IMR-90 (cell line): ENCODE measurements at regions not wholly inside any gene's neighbourhood (a gene's known extent, or its start where the extent isn't known, plus 50 kb on each side); places are given as distances from the start of the nearest gene placed in this dataset.

ENCODE experiments used
- ATAC-seq: fragments of 200-7000 bp; cut with Tn5 transposase; 2 replicates; pipeline ENCODE4 v1.9.1; 2020; ENCODE audit warnings: low read depth, mild to moderate bottlenecking, moderate library complexity
- BruUV-seq: library from RNA; stranded (reverse); fragments of 400-500 nt; replicated peaks from 2 replicates; lab custom pipeline; 2021; lab: Mats Ljungman, UMichigan
- CTCF ChIA-PET: fragments of 300-600 bp; formaldehyde crosslinking; extraction: SDS; loops from one replicate; lab custom pipeline; 2021; ENCODE audit warnings: antibody characterized with exemption; lab: Yijun Ruan, JAX
- POLR2A ChIA-PET: fragments of 300-600 bp; sonication (Branson Sonifier 250); formaldehyde crosslinking; loops from one replicate; lab custom pipeline; 2022; ENCODE audit warnings: antibody characterized with exemption; ENCODE audit not compliant: unreplicated experiment; lab: Charles Lee
- DNase-seq: peaks from one replicate; pipeline ENCODE4 v3.0.0; 2013
- H2AFZ ChIP-seq: replicated peaks from 2 replicates; pipeline ENCODE3; 2013; ENCODE audit warnings: low read length, mild to moderate bottlenecking; ENCODE audit not compliant: poor library complexity
- H2AK5ac ChIP-seq: 2 replicates; pipeline ENCODE4 v1.6.1; 2013; ENCODE audit warnings: low read depth, low read length, inconsistent platforms
- H2AK9ac ChIP-seq: replicated peaks from 2 replicates; pipeline ENCODE3; 2013; ENCODE audit warnings: mild to moderate bottlenecking, low read depth, low read length, moderate library complexity; ENCODE audit not compliant: poor library complexity
- H2BK120ac ChIP-seq: 2 replicates; pipeline ENCODE4 v1.6.1; 2013; ENCODE audit warnings: low read depth, low read length, inconsistent platforms
- H2BK15ac ChIP-seq: 3 replicates; pipeline ENCODE4 v1.6.1; 2013; ENCODE audit warnings: low read depth, low read length, inconsistent platforms
- H2BK20ac ChIP-seq: 2 replicates; pipeline ENCODE4 v1.6.1; 2013; ENCODE audit warnings: low read depth, mild to moderate bottlenecking, inconsistent platforms, low read length, moderate library complexity
- H2BK5ac ChIP-seq: 2 replicates; pipeline ENCODE4 v1.6.1; 2013; ENCODE audit warnings: mild to moderate bottlenecking, low read depth, low read length, inconsistent platforms; ENCODE audit not compliant: poor library complexity, severe bottlenecking
- H3K14ac ChIP-seq: replicated peaks from 2 replicates; pipeline ENCODE4 v1.6.1; 2013; ENCODE audit warnings: low read depth, low read length, inconsistent platforms
- H3K18ac ChIP-seq: 2 replicates; pipeline ENCODE4 v1.6.1; 2013; ENCODE audit warnings: low read depth, low read length, control low read depth
- H3K23ac ChIP-seq: 2 replicates; pipeline ENCODE4 v1.6.1; 2013; ENCODE audit warnings: low read depth, low read length, inconsistent platforms
- H3K27ac ChIP-seq: 2 replicates; pipeline ENCODE4 v1.5.1; 2013; ENCODE audit warnings: mild to moderate bottlenecking, control low read depth, low read length; ENCODE audit not compliant: insufficient read depth
- H3K27me3 ChIP-seq: 2 replicates; pipeline ENCODE4 v1.6.1; 2013; ENCODE audit warnings: low read length; ENCODE audit not compliant: control insufficient read depth, insufficient read depth
- H3K36me3 ChIP-seq: 2 replicates; pipeline ENCODE4 v1.6.1; 2013; ENCODE audit warnings: low read length, mixed read lengths; ENCODE audit not compliant: control insufficient read depth, insufficient read depth
- H3K4ac ChIP-seq: 2 replicates; pipeline ENCODE4 v1.6.1; 2013; ENCODE audit warnings: low read depth, low read length, inconsistent platforms
- H3K4me1 ChIP-seq: 2 replicates; pipeline ENCODE4 v1.6.1; 2013; ENCODE audit warnings: low read length, mixed read lengths; ENCODE audit not compliant: control insufficient read depth, insufficient read depth
- H3K4me2 ChIP-seq: 2 replicates; pipeline ENCODE4 v1.6.1; 2013; ENCODE audit warnings: low read depth, mild to moderate bottlenecking, control low read depth, low read length, moderate library complexity
- H3K4me3 ChIP-seq: 2 replicates; pipeline ENCODE4 v1.5.1; 2013; ENCODE audit warnings: low read depth, mild to moderate bottlenecking, control low read depth, low read length, moderate library complexity; ENCODE audit not compliant: insufficient read depth
- H3K56ac ChIP-seq: 2 replicates; pipeline ENCODE4 v1.6.1; 2013; ENCODE audit warnings: low read length, inconsistent platforms; ENCODE audit not compliant: insufficient read depth; ENCODE audit errors: extremely low read depth
- H3K79me1 ChIP-seq, 2 experiments: 2 replicates each; pipeline ENCODE4 v1.6.1; 2013; ENCODE audit warnings: low read length in 2 of 2, inconsistent platforms in 1 of 2, low read depth in 1 of 2
- H3K9ac ChIP-seq: 2 replicates; pipeline ENCODE4 v1.6.1; 2013; ENCODE audit warnings: low read depth, low read length, control low read depth
- H3K9me1 ChIP-seq: 2 replicates; pipeline ENCODE4 v1.6.1; 2013; ENCODE audit warnings: low read length, inconsistent platforms; ENCODE audit not compliant: insufficient read depth
- H3K9me3 ChIP-seq: 2 replicates; pipeline ENCODE4 v1.6.1; 2013; ENCODE audit warnings: low read length; ENCODE audit not compliant: control insufficient read depth, insufficient read depth
- H4K20me1 ChIP-seq: 2 replicates; pipeline ENCODE4 v1.6.1; 2013; ENCODE audit warnings: low read length, inconsistent platforms; ENCODE audit not compliant: insufficient read depth
- H4K5ac ChIP-seq: 2 replicates; pipeline ENCODE4 v1.6.1; 2013; ENCODE audit warnings: mild to moderate bottlenecking, low read depth, low read length, control low read depth
- H4K8ac ChIP-seq, 2 experiments: 2 replicates each; pipeline ENCODE4 v1.6.1; 2013; ENCODE audit warnings: low read depth in 2 of 2, low read length in 2 of 2, control low read depth in 1 of 2, inconsistent platforms in 1 of 2
- H4K91ac ChIP-seq: 2 replicates; pipeline ENCODE4 v1.6.1; 2013; ENCODE audit warnings: low read depth, low read length, inconsistent platforms; ENCODE audit not compliant: insufficient read depth
- BHLHE40 ChIP-seq: fragments of 150-350 bp; IDR thresholded peaks from 2 replicates; pipeline ENCODE4 v1.6.1; 2016; ENCODE audit warnings: mild to moderate bottlenecking, low read depth, low read length
- CEBPB ChIP-seq: IDR thresholded peaks from 2 replicates; pipeline ENCODE4 v1.6.1; 2012; ENCODE audit warnings: low read depth, low read length, improper control_type of control experiment
- CHD1 ChIP-seq: IDR thresholded peaks from 2 replicates; pipeline ENCODE4 v1.6.1; 2012; ENCODE audit warnings: low read depth, low read length, improper control_type of control experiment
- FOS ChIP-seq: fragments of 150-350 bp; IDR thresholded peaks from 2 replicates; pipeline ENCODE4 v1.6.1; 2016; ENCODE audit warnings: low read depth, low read length
- MAFK ChIP-seq: IDR thresholded peaks from 2 replicates; pipeline ENCODE4 v1.6.1; 2012; ENCODE audit warnings: low read depth, low read length, improper control_type of control experiment
- MAZ ChIP-seq: IDR thresholded peaks from 2 replicates; pipeline ENCODE4 v1.6.1; 2012; ENCODE audit warnings: low read depth, mild to moderate bottlenecking, low read length, improper control_type of control experiment, moderate library complexity, borderline replicate concordance
- MXI1 ChIP-seq: IDR thresholded peaks from 2 replicates; pipeline ENCODE4 v1.6.1; 2012; ENCODE audit warnings: low read depth, mild to moderate bottlenecking, low read length, moderate library complexity, borderline replicate concordance
- NFE2L2 ChIP-seq: fragments of 150-350 bp; IDR thresholded peaks from 2 replicates; pipeline ENCODE4 v1.6.1; 2016; ENCODE audit warnings: low read depth, mild to moderate bottlenecking, low read length
- POLR2A ChIP-seq: IDR thresholded peaks from 2 replicates; pipeline ENCODE4 v1.6.1; 2012; ENCODE audit warnings: mild to moderate bottlenecking, low read depth, low read length
- RAD21 ChIP-seq: IDR thresholded peaks from 2 replicates; pipeline ENCODE4 v1.6.1; 2012; ENCODE audit warnings: low read length, improper control_type of control experiment
- RCOR1 ChIP-seq: IDR thresholded peaks from 2 replicates; pipeline ENCODE4 v1.6.1; 2012; ENCODE audit warnings: mild to moderate bottlenecking, low read length, improper control_type of control experiment; ENCODE audit not compliant: insufficient replicate concordance
- RFX5 ChIP-seq: IDR thresholded peaks from 2 replicates; pipeline ENCODE4 v1.8.0; 2012; ENCODE audit warnings: low read depth, mild to moderate bottlenecking, low read length, moderate library complexity
- SMC3 ChIP-seq: fragments of 150-350 bp; IDR thresholded peaks from 2 replicates; pipeline ENCODE4 v1.6.1; 2016; ENCODE audit warnings: low read depth, mild to moderate bottlenecking, antibody characterized with exemption, low read length, moderate library complexity
- WGBS, 2 experiments: methylation state at CpG; one replicate each; pipeline versions ENCODE4 v1.1.5 to v1.1.7; 2013; ENCODE audit warnings: missing lambda C conversion rate in 2 of 2; ENCODE audit not compliant: insufficient read length in 1 of 2; ENCODE audit errors: extremely low coverage in 2 of 2; 5-methylcytosine and 5-hydroxymethylcytosine counted together
- dilution Hi-C: fragments of 300-500 bp; cut with HindIII; formaldehyde crosslinking; loops from one replicate; pipeline ENCODE4 v1.14.3; 2018; ENCODE audit warnings: low sequenced_read_pairs; ENCODE audit not compliant: unreplicated experiment
- in situ Hi-C: fragments of 300-500 bp; cut with MboI; formaldehyde crosslinking; loops from 3 replicates; pipeline ENCODE4 v1.14.3; 2019; ENCODE audit warnings: low sequenced_read_pairs, inconsistent platforms, mixed read lengths
- intact Hi-C: fragments of 100-400 bp; cut with micrococcal nuclease; formaldehyde crosslinking; loops from 2 replicates; pipeline ENCODE4 v1.10.0; 2022
- TF ChIP-seq, protein P1 (sequence below): fragments of 150-350 bp; IDR thresholded peaks from 2 replicates; pipeline ENCODE4 v1.6.1; 2017; ENCODE audit warnings: mild to moderate bottlenecking, antibody characterized with exemption, low read length, low read depth
- TF ChIP-seq, protein P2 (sequence below): conservative IDR thresholded peaks from 2 replicates; pipeline ENCODE4 v1.5.1; 2012; ENCODE audit warnings: mild to moderate bottlenecking, low read depth, low read length, improper control_type of control experiment
- TF ChIP-seq, protein P3 (sequence below): fragments of 150-350 bp; IDR thresholded peaks from 2 replicates; pipeline ENCODE4 v1.6.1; 2016; ENCODE audit warnings: low read depth, mild to moderate bottlenecking, low read length, moderate library complexity, borderline replicate concordance

DNA sequence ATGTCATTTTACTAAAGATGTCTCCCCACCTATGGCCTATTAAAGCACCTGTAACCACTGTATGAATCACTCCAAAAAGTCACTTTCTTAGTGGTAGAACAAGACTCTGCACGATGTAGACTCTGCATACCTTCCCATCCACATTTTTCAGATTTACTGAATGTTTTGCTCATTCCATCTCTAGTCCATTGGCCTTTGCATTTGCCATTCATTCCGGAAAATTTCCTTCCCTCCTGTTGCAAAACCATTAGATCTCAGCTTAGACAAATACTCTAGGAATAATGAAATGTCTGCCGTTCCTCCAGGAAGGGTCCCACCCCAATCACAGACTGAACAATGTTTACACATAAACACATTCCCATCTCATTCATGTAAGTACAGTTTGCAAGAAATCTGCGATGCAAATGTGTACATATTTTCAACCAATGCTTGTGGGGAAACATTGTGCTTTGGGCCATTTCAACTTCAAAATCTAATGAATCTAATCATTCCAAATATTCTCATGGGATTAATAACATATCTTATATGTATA lies 146.3 kb upstream of the XYLT1 start:
- H2BK15ac ChIP-seq: no peak overlapping the region
- 33% methylated on average over 2 of the region's 4 CpGs; no CpG with 5 or more reads in 1 of the 2 experiments for WGBS, 2 experiments
- H3K36me3 ChIP-seq: no peaks in the 10 kb centered on the region
- no peak overlapping the region for H3K14ac ChIP-seq
- no peaks in the 10 kb centered on the region for H4K20me1 ChIP-seq
- no peak overlapping the region for H4K8ac ChIP-seq
- H3K79me1 ChIP-seq: no peaks in the 10 kb centered on the region
- H3K23ac ChIP-seq: no peak overlapping the region
- no peak overlapping the region for H3K18ac ChIP-seq
- H2AFZ ChIP-seq: no peak overlapping the region
- POLR2A ChIA-PET: no interaction called here
- in situ Hi-C loops: no loop called here
- H4K91ac ChIP-seq: no peak overlapping the region
- no peak overlapping the region for H2BK120ac ChIP-seq
- H3K56ac ChIP-seq: no peak overlapping the region
- H2BK5ac ChIP-seq: no peak overlapping the region
- H4K5ac ChIP-seq: no peak overlapping the region
- no peak overlapping the region for H2BK20ac ChIP-seq
- no peaks in the 10 kb centered on the region for H3K9me1 ChIP-seq
- DNase-seq (no peak), ATAC-seq (no peak)
- no peak overlapping the region for H3K27ac ChIP-seq
- no peak overlapping the region for H2AK9ac ChIP-seq
- H3K27me3 ChIP-seq: no peaks in the 10 kb centered on the region
- H3K4ac ChIP-seq: no peak overlapping the region
- intact Hi-C loops: no loop called here
- TF ChIP-seq, protein P1, sequence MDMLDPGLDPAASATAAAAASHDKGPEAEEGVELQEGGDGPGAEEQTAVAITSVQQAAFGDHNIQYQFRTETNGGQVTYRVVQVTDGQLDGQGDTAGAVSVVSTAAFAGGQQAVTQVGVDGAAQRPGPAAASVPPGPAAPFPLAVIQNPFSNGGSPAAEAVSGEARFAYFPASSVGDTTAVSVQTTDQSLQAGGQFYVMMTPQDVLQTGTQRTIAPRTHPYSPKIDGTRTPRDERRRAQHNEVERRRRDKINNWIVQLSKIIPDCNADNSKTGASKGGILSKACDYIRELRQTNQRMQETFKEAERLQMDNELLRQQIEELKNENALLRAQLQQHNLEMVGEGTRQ: no peak
- TF ChIP-seq RFX5 (no peak), RAD21 (no peak), RCOR1 (no peak), CHD1 (no peak), BHLHE40 (no peak), POLR2A (no peak), CEBPB (no peak), MAFK (no peak), NFE2L2 (no peak), FOS (no peak), MAZ (no peak), MXI1 (no peak), SMC3 (no peak)
- TF ChIP-seq, protein P2, sequence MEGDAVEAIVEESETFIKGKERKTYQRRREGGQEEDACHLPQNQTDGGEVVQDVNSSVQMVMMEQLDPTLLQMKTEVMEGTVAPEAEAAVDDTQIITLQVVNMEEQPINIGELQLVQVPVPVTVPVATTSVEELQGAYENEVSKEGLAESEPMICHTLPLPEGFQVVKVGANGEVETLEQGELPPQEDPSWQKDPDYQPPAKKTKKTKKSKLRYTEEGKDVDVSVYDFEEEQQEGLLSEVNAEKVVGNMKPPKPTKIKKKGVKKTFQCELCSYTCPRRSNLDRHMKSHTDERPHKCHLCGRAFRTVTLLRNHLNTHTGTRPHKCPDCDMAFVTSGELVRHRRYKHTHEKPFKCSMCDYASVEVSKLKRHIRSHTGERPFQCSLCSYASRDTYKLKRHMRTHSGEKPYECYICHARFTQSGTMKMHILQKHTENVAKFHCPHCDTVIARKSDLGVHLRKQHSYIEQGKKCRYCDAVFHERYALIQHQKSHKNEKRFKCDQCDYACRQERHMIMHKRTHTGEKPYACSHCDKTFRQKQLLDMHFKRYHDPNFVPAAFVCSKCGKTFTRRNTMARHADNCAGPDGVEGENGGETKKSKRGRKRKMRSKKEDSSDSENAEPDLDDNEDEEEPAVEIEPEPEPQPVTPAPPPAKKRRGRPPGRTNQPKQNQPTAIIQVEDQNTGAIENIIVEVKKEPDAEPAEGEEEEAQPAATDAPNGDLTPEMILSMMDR: no peak
- TF ChIP-seq, protein P3, sequence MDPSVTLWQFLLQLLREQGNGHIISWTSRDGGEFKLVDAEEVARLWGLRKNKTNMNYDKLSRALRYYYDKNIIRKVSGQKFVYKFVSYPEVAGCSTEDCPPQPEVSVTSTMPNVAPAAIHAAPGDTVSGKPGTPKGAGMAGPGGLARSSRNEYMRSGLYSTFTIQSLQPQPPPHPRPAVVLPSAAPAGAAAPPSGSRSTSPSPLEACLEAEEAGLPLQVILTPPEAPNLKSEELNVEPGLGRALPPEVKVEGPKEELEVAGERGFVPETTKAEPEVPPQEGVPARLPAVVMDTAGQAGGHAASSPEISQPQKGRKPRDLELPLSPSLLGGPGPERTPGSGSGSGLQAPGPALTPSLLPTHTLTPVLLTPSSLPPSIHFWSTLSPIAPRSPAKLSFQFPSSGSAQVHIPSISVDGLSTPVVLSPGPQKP: no peak
- dilution Hi-C loops: no loop called here
- no peaks in the 10 kb centered on the region for H3K9me3 ChIP-seq
- H2AK5ac ChIP-seq: no peak overlapping the region
- H3K4me2 ChIP-seq: no peak overlapping the region
- H3K4me3 ChIP-seq: no peak overlapping the region
- no peaks in the 10 kb centered on the region for H3K4me1 ChIP-seq
- no TSS peak for BruUV-seq
- CTCF ChIA-PET: no interaction called here
- H3K9ac ChIP-seq: no peak overlapping the region
